K562 (cell line): ENCODE measurements at regions not wholly inside any gene's neighbourhood (a gene's known extent, or its start where the extent isn't known, plus 50 kb on each side); places are given as distances from the start of the nearest gene placed in this dataset.

Source experiments
- ATAC-seq: fragments of 200-7000 bp; cut with Tn5 transposase; 3 replicates; pipeline ENCODE4 v1.9.1; 2020; ENCODE audit warnings: moderate library complexity
- BruUV-seq: library from RNA; stranded (reverse); fragments of 400-500 nt; replicated peaks from 2 replicates; lab custom pipeline; 2021; lab: Mats Ljungman, UMichigan
- CTCF ChIA-PET: fragments of 300-600 bp; formaldehyde crosslinking; extraction: SDS; loops from one replicate; lab custom pipeline; 2021; ENCODE audit warnings: low intra/inter-chr PET ratio; lab: Yijun Ruan, JAX
- POLR2A ChIA-PET: fragments of 300-600, 350-650 bp; sonication (Branson Sonifier 250); formaldehyde crosslinking; extraction: SDS; loops from one replicate; lab custom pipeline; 2021; ENCODE audit warnings: antibody characterized with exemption, inconsistent platforms; lab: Yijun Ruan, JAX
- DNase-seq, 4 experiments: peaks; one replicate each; pipeline versions ENCODE4 v3.0.0 to v3.0.0-alpha.2; 2011 to 2018; ENCODE audit warnings: low spot score in 3 of 4, mixed read lengths in 3 of 4; ENCODE audit errors: extremely low read depth in 1 of 4
- FAIRE-seq: peaks from 2 replicates; lab custom pipeline; 2011; peaks lifted over from hg19 to GRCh38; lab: Jason Lieb, UNC
- H2AFZ ChIP-seq: 2 replicates; pipeline ENCODE4 v1.6.0; 2011; ENCODE audit warnings: low read depth, low read length, control low read depth, inconsistent platforms
- H3K27ac ChIP-seq: fragments of 200-600 bp; 3 replicates; pipeline ENCODE4 v1.8.0; 2011; ENCODE audit warnings: low read depth, mild to moderate bottlenecking, control low read depth, inconsistent platforms, low read length, moderate library complexity, mixed read lengths; ENCODE audit errors: extremely low read depth
- H3K27me3 ChIP-seq, 2 experiments: fragments of 300-600 bp in 1 of 2; 2 replicates in 1 of 2; 3 replicates in 1 of 2; pipeline versions ENCODE4 v1.6.0 to v1.8.0; 2011; ENCODE audit warnings: inconsistent platforms in 2 of 2, low read length in 2 of 2, mild to moderate bottlenecking in 1 of 2, mixed read lengths in 1 of 2, moderate library complexity in 1 of 2; ENCODE audit not compliant: control insufficient read depth in 2 of 2, insufficient read depth in 2 of 2
- H3K36me3 ChIP-seq: fragments of 300-600 bp; 3 replicates; pipeline ENCODE4 v1.8.0; 2011; ENCODE audit warnings: mild to moderate bottlenecking, low read length, inconsistent platforms; ENCODE audit not compliant: control insufficient read depth, insufficient read depth
- H3K4me1 ChIP-seq, 2 experiments: fragments of 200-600 bp in 1 of 2; replicated peaks in 1 of 2; 2 replicates in 1 of 2; 3 replicates in 1 of 2; pipeline versions ENCODE4 v1.5.1 to v1.8.0; 2011; ENCODE audit warnings: inconsistent platforms in 2 of 2, low read length in 2 of 2, mild to moderate bottlenecking in 1 of 2, mixed read lengths in 1 of 2, moderate library complexity in 1 of 2; ENCODE audit not compliant: control insufficient read depth in 2 of 2, insufficient read depth in 2 of 2
- H3K4me2 ChIP-seq: 2 replicates; pipeline ENCODE4 v1.6.1; 2011; ENCODE audit warnings: low read length, control low read depth, inconsistent platforms, mixed read lengths; ENCODE audit not compliant: insufficient read depth
- H3K4me3 ChIP-seq: fragments of 200-600 bp; sonication (generic), shearing (Covaris generic); 2 replicates; pipeline ENCODE4 v1.5.1; 2016; ENCODE audit warnings: control low read depth, inconsistent platforms
- H3K79me2 ChIP-seq: fragments of 200-600 bp; 3 replicates; pipeline ENCODE4 v1.8.0; 2011; ENCODE audit warnings: low read length, inconsistent platforms; ENCODE audit not compliant: control insufficient read depth, insufficient read depth
- H3K9ac ChIP-seq, 2 experiments: 2 replicates each; pipeline versions ENCODE4 v1.6.0 to v1.6.1; 2011; ENCODE audit warnings: low read depth in 2 of 2, low read length in 2 of 2, control low read depth in 1 of 2, inconsistent platforms in 1 of 2, mild to moderate bottlenecking in 1 of 2, mixed read lengths in 1 of 2; ENCODE audit not compliant: insufficient read depth in 1 of 2
- H3K9me1 ChIP-seq: one replicate; pipeline ENCODE4 v1.6.0; 2011; ENCODE audit warnings: inconsistent platforms, mild to moderate bottlenecking, low read length, moderate library complexity; ENCODE audit not compliant: control insufficient read depth, insufficient read depth
- H3K9me3 ChIP-seq: replicated peaks from 2 replicates; pipeline ENCODE4 v1.5.1; 2011; ENCODE audit warnings: low read depth, low read length, inconsistent platforms; ENCODE audit not compliant: control insufficient read depth, insufficient read depth
- H4K20me1 ChIP-seq: replicated peaks from 2 replicates; pipeline ENCODE4 v1.6.1; 2011; ENCODE audit warnings: low read length, inconsistent platforms, mixed read lengths; ENCODE audit not compliant: control insufficient read depth, insufficient read depth
- CXXC5 ChIP-seq: fragments of 250-450 bp; sonication (Bioruptor Pico); IDR thresholded peaks from 2 replicates; pipeline ENCODE4 v1.8.0; 2022; ENCODE audit warnings: inconsistent platforms, mild to moderate bottlenecking, moderate library complexity
- TEAD4 ChIP-seq, 2 experiments: sonication (generic) in 1 of 2; formaldehyde crosslinking in 1 of 2; IDR thresholded peaks; 2 replicates each; pipeline versions ENCODE4 v1.6.1 to v1.8.0; 2012 to 2022; ENCODE audit warnings: borderline replicate concordance in 1 of 2, inconsistent platforms in 1 of 2, low read length in 1 of 2, mild to moderate bottlenecking in 1 of 2, missing genetic modification reagents in 1 of 2
- WGBS: fragments of 100-300 bp; shearing (Covaris generic); methylation state at CpG from one replicate; pipeline ENCODE4 v1.1.6; 2016; ENCODE audit warnings: low coverage, mixed read lengths; ENCODE audit not compliant: insufficient coverage; ENCODE audit errors: missing lambda C conversion rate; 5-methylcytosine and 5-hydroxymethylcytosine counted together
- in situ Hi-C: fragments of 300-500 bp; cut with MboI; formaldehyde crosslinking; loops from 4 replicates; pipeline ENCODE4 v1.15.0; 2018; ENCODE audit warnings: inconsistent platforms, mixed read lengths
- intact Hi-C: fragments of 100-400 bp; cut with micrococcal nuclease; formaldehyde crosslinking; loops from 2 replicates; pipeline ENCODE4 v1.14.2; 2022
- TF ChIP-seq, protein P1 (sequence below): fragments of 450-650 bp; IDR thresholded peaks from 2 replicates; pipeline ENCODE4 v1.6.1; 2016; ENCODE audit warnings: missing biosample characterization, missing genetic modification characterization
- TF ChIP-seq, protein P2 (sequence below): IDR thresholded peaks from 2 replicates; pipeline ENCODE4 v1.6.1; 2012; ENCODE audit warnings: low read depth, low read length, improper control_type of control experiment, borderline replicate concordance

DNA sequence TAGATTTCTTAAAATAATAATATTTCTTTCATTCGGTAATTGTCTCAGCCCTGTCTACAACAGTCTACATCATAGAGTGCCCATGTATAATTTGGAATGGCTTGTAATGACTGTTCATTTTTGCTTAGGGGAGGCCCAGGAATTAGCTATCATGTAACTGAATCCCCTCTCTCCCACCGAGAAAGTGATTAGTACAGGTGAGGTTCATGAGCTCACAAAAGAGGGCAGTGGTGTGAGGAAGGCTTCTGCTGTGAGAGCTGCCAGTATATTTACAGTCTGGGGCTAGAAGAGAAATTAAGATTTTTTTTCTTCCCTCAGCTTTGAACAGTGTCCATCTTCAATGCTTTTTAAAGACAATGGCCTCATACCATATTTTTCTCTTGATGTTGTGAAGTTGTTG lies 340.7 kb downstream of the ADGRL2 start:
- Histone ChIP-seq H3K27ac (no peak overlapping the region), H3K4me2 (no peak overlapping the region), H3K79me2 (no peaks in the 10 kb centered on the region), H3K9me3 (no peaks in the 10 kb centered on the region; the same call in 1 of the 2 replicates), H3K9me1 (no peaks in the 10 kb centered on the region), H3K4me1 (no peaks in the 10 kb centered on the region), H3K27me3 (no peaks in the 10 kb centered on the region), H3K4me3 (no peak overlapping the region), H4K20me1 (no peaks in the 10 kb centered on the region), H3K36me3 (no peaks in the 10 kb centered on the region), H3K9ac (no peak overlapping the region), H2AFZ (no peak overlapping the region)
- TF ChIP-seq CXXC5 (CRISPR knock-in tag) (no peak), TEAD4 (IDR thresholded peaks at IDR 0.05; ENCODE audit: low read length) (no peak), TEAD4 (CRISPR knock-in tag; IDR thresholded peaks at IDR 0.05; ENCODE audit: borderline replicate concordance) (no peak)
- TF ChIP-seq, protein P1, sequence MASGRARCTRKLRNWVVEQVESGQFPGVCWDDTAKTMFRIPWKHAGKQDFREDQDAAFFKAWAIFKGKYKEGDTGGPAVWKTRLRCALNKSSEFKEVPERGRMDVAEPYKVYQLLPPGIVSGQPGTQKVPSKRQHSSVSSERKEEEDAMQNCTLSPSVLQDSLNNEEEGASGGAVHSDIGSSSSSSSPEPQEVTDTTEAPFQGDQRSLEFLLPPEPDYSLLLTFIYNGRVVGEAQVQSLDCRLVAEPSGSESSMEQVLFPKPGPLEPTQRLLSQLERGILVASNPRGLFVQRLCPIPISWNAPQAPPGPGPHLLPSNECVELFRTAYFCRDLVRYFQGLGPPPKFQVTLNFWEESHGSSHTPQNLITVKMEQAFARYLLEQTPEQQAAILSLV (tag): no peak
- TF ChIP-seq, protein P2, sequence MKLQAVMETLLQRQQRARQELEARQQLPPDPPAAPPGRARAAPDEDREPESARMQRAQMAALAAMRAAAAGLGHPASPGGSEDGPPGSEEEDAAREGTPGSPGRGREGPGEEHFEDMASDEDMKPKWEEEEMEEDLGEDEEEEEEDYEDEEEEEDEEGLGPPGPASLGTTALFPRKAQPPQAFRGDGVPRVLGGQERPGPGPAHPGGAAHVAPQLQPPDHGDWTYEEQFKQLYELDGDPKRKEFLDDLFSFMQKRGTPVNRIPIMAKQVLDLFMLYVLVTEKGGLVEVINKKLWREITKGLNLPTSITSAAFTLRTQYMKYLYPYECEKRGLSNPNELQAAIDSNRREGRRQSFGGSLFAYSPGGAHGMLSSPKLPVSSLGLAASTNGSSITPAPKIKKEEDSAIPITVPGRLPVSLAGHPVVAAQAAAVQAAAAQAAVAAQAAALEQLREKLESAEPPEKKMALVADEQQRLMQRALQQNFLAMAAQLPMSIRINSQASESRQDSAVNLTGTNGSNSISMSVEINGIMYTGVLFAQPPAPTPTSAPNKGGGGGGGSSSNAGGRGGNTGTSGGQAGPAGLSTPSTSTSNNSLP: no peak
- DNase-seq (no peak), FAIRE-seq (no peak), ATAC-seq (no peak)
- CTCF ChIA-PET: no interaction called here
- intact Hi-C loops: no loop called here
- in situ Hi-C loops: no loop called here
- no TSS peak for BruUV-seq
- POLR2A ChIA-PET: no interaction called here
- WGBS: 7% methylated on average over 2 of the region's 2 CpGs
